ENCODE measurements at regions not wholly inside any gene's neighbourhood (a gene's known extent, or its start where the extent isn't known, plus 50 kb on each side); places are given as distances from the start of the nearest gene placed in this dataset.
A peak's percentile ranks its signal among the peaks of the same experiment; 100 is the strongest.

DNA sequence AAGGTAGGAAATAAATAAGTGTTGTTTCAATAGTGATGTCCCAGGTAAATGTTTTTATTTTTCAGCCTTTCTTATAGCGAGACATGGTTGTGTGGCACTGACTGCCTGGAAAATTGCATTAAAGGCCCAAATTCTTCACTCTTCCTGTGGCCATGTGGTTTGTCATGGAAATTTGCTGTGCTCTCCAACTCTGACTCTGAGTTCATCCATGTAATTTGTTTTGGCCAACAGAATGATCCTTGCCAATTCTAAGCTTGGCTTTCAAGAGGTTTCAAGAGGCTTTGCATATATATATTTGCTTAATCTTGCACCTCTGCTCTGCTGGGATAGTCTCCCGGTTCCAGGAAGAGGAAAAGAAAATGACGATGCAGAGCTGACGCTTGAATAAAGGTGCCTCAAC is 107.5 kb upstream of the ARHGEF26 start:
- Histone ChIP-seq H3K4me3 (ENCODE audit: low read depth, low read length) (no peak overlapping the region), H3K36me3 (ENCODE audit: control insufficient read depth, insufficient read depth, low read length) (no peaks in the 10 kb centered on the region), H3K9me3 (no peaks in the 10 kb centered on the region), H3K4me1 (no peaks in the 10 kb centered on the region), H3K27me3 (replicated peaks; ENCODE audit: control insufficient read depth, insufficient read depth, low read length) (no peaks in the 10 kb centered on the region)
- intact Hi-C loops (cut with micrococcal nuclease; ENCODE audit: unreplicated experiment): no loop called here
- Mint-ChIP-seq H3K36me3 (ENCODE audit: insufficient read depth, unreplicated experiment) (no peaks in the 10 kb centered on the region), H3K9me3 (ENCODE audit: unreplicated experiment) (no peaks in the 10 kb centered on the region), H3K27ac (ENCODE audit: unreplicated experiment) (no peak overlapping the region), H3K27me3 (ENCODE audit: insufficient read depth, unreplicated experiment) (no peaks in the 10 kb centered on the region), H3K4me3 (ENCODE audit: unreplicated experiment) (no peak overlapping the region), H3K4me1 (ENCODE audit: low read depth, unreplicated experiment) (no peaks in the 10 kb centered on the region)
- BruUV-seq (replicated peaks): no TSS peak
- DNase-seq: no peak
- CTCF ChIA-PET: no interaction called here
- POLR2A ChIA-PET: no interaction called here
- TF ChIP-seq, protein P1, sequence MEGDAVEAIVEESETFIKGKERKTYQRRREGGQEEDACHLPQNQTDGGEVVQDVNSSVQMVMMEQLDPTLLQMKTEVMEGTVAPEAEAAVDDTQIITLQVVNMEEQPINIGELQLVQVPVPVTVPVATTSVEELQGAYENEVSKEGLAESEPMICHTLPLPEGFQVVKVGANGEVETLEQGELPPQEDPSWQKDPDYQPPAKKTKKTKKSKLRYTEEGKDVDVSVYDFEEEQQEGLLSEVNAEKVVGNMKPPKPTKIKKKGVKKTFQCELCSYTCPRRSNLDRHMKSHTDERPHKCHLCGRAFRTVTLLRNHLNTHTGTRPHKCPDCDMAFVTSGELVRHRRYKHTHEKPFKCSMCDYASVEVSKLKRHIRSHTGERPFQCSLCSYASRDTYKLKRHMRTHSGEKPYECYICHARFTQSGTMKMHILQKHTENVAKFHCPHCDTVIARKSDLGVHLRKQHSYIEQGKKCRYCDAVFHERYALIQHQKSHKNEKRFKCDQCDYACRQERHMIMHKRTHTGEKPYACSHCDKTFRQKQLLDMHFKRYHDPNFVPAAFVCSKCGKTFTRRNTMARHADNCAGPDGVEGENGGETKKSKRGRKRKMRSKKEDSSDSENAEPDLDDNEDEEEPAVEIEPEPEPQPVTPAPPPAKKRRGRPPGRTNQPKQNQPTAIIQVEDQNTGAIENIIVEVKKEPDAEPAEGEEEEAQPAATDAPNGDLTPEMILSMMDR (IDR thresholded peaks at IDR 0.05; ENCODE audit: insufficient read depth in 1 of 2, low read depth in 1 of 2, low read length in 1 of 2, severe bottlenecking in 1 of 2, unreplicated experiment in 1 of 2): no peak

- POLR2A ChIA-PET: no interaction called here
These were observed 105.9 kb upstream of the ARHGEF26 start for GRCh38 chr3:154015307-154015706.

DNA sequence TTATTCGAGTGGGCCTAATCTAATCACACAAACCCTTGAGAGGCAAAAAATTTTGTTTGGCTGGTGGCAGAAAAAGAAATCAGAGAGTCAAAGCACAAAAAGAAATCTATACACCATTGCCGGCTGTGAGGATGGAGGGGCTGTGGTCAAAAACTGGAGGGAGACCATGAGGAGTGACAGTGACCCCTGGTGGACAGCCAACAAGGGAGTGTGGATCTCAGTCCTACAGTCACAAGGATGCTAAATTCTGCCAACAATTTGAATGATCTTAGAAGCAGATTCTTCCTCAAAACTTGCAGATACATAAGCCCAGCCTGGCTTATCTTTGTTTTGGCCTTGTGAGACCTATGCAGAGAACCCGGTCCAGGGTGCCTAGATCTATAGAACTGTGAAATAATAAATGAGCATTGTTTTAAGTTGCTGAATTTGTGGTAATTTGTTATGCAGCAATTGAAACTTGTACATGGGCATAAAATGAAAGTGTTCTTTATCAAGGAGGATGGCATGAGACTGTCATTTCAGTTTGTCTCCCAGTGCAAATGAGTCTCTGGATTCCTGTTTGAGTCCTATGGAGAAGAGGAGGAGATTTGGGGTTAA is 103.0 kb upstream of the ARHGEF26 start:
- Mint-ChIP-seq H3K9me3 (ENCODE audit: unreplicated experiment) (no peaks in the 10 kb centered on the region), H3K36me3 (ENCODE audit: insufficient read depth, unreplicated experiment) (no peaks in the 10 kb centered on the region), H3K27ac (ENCODE audit: unreplicated experiment) (no peak overlapping the region), H3K4me3 (ENCODE audit: unreplicated experiment) (no peak overlapping the region), H3K27me3 (ENCODE audit: insufficient read depth, unreplicated experiment) (no peaks in the 10 kb centered on the region), H3K4me1 (ENCODE audit: low read depth, unreplicated experiment) (peaks cover 5% of the 10 kb centered on the region)
- ChIA-PET CTCF (no interaction called here), POLR2A (no interaction called here)
- H3K4me1 ChIP-seq: no peaks in the 10 kb centered on the region
- H3K9me3 ChIP-seq: no peaks in the 10 kb centered on the region
- TF ChIP-seq, protein P1 (IDR thresholded peaks at IDR 0.05; ENCODE audit: insufficient read depth in 1 of 2, low read depth in 1 of 2, low read length in 1 of 2, severe bottlenecking in 1 of 2, unreplicated experiment in 1 of 2): peak; percentile 58 to 71
- H3K4me3 ChIP-seq (ENCODE audit: low read depth, low read length): no peak overlapping the region
- no TSS peak for BruUV-seq (replicated peaks)
- no peaks in the 10 kb centered on the region for H3K27me3 ChIP-seq (replicated peaks; ENCODE audit: control insufficient read depth, insufficient read depth, low read length)
- intact Hi-C loops (cut with micrococcal nuclease; ENCODE audit: unreplicated experiment): loop anchor here (1.0 kb wide), 1 partner anchor 21 kb away; no protein-coding TSS in a partner anchor
- DNase-seq: peak; percentile 53 to 66
- H3K36me3 ChIP-seq (ENCODE audit: control insufficient read depth, insufficient read depth, low read length): no peaks in the 10 kb centered on the region

More at GRCh38 chr3:154015307-154015706, 105.9 kb upstream of the ARHGEF26 start:
- no peaks in the 10 kb centered on the region for H3K9me3 Mint-ChIP-seq (ENCODE audit: unreplicated experiment)
- H3K36me3 ChIP-seq (ENCODE audit: control insufficient read depth, insufficient read depth, low read length): no peaks in the 10 kb centered on the region
- H3K4me1 ChIP-seq: no peaks in the 10 kb centered on the region
- no peaks in the 10 kb centered on the region for H3K4me1 Mint-ChIP-seq (ENCODE audit: low read depth, unreplicated experiment)
- no peak for DNase-seq
- no TSS peak for BruUV-seq (replicated peaks)
- H3K27ac Mint-ChIP-seq (ENCODE audit: unreplicated experiment): no peak overlapping the region
- intact Hi-C loops (cut with micrococcal nuclease; ENCODE audit: unreplicated experiment): no loop called here
- no peaks in the 10 kb centered on the region for H3K27me3 Mint-ChIP-seq (ENCODE audit: insufficient read depth, unreplicated experiment)
- CTCF ChIA-PET: no interaction called here
- H3K9me3 ChIP-seq: no peaks in the 10 kb centered on the region
- TF ChIP-seq, protein P1 (IDR thresholded peaks at IDR 0.05; ENCODE audit: insufficient read depth in 1 of 2, low read depth in 1 of 2, low read length in 1 of 2, severe bottlenecking in 1 of 2, unreplicated experiment in 1 of 2): no peak
- H3K4me3 Mint-ChIP-seq (ENCODE audit: unreplicated experiment): no peak overlapping the region
- no peaks in the 10 kb centered on the region for H3K27me3 ChIP-seq (replicated peaks; ENCODE audit: control insufficient read depth, insufficient read depth, low read length)
- H3K36me3 Mint-ChIP-seq (ENCODE audit: insufficient read depth, unreplicated experiment): no peaks in the 10 kb centered on the region
- H3K4me3 ChIP-seq (ENCODE audit: low read depth, low read length): no peak overlapping the region

All from Caco-2 (cell line).